ENCODE measurements at regions not wholly inside any gene's neighbourhood (a gene's known extent, or its start where the extent isn't known, plus 50 kb on each side); places are given as distances from the start of the nearest gene placed in this dataset.

DNA sequence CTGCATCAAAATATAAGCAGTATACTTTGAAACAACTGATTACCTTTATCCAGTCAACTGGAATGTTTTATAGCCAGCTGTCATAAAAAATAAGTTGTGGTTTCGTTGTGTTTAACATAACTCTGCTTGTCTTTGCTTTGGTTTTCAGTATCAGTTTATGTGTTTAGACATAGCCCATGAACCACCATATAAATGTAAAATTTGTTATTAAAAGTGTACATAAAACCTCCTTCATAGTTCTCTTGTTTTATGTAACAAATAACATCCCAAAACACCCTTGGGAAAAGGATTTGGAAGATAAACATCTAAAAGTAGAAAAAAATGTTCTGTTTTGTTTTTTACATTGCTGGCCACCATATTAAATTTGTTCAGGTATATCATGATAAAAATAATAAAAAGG is 347.0 kb upstream of the PROK2 start:
- TF ChIP-seq, protein P1, sequence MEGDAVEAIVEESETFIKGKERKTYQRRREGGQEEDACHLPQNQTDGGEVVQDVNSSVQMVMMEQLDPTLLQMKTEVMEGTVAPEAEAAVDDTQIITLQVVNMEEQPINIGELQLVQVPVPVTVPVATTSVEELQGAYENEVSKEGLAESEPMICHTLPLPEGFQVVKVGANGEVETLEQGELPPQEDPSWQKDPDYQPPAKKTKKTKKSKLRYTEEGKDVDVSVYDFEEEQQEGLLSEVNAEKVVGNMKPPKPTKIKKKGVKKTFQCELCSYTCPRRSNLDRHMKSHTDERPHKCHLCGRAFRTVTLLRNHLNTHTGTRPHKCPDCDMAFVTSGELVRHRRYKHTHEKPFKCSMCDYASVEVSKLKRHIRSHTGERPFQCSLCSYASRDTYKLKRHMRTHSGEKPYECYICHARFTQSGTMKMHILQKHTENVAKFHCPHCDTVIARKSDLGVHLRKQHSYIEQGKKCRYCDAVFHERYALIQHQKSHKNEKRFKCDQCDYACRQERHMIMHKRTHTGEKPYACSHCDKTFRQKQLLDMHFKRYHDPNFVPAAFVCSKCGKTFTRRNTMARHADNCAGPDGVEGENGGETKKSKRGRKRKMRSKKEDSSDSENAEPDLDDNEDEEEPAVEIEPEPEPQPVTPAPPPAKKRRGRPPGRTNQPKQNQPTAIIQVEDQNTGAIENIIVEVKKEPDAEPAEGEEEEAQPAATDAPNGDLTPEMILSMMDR (IDR thresholded peaks at IDR 0.05): no peak
- TF ChIP-seq EP300 (IDR thresholded peaks at IDR 0.05): no peak
